ELR (cell line): ENCODE measurements at regions not wholly inside any gene's neighbourhood (a gene's known extent, or its start where the extent isn't known, plus 50 kb on each side); places are given as distances from the start of the nearest gene placed in this dataset.
"Not testable (repeated sequence)": the region's sequence is repeated elsewhere in the genome, so short reads cannot be mapped to it uniquely, and the experiment has no call there.

ENCODE experiments used
- DNase-seq: peaks from one replicate; pipeline ENCODE4 v3.0.0-alpha.2; 2015; ENCODE audit warnings: low read depth

DNA sequence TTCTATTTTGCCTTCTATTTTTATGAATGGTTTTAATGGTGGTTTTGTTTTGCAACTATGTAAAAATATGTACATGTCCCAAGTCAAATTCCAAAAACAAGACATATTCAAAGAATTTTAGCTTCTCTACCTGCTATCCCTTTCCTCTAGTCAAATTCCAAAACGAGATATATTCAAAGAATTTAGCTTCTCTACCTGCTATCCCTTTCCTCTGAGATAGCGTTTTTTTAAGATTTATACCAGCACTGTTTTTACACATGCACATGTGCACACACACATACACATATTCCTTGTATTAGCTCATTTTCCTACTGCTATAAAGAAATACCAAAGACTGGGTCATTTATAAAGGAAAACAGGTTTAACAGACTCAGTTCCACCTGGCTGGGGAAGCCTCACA lies 199.1 kb upstream of the ARL4C start:
- no peak for DNase-seq

- DNase-seq, result peak; percentile 87
Measured at GRCh38 chr2:234694244-234695013, 197.5 kb upstream of the ARL4C start.

DNA sequence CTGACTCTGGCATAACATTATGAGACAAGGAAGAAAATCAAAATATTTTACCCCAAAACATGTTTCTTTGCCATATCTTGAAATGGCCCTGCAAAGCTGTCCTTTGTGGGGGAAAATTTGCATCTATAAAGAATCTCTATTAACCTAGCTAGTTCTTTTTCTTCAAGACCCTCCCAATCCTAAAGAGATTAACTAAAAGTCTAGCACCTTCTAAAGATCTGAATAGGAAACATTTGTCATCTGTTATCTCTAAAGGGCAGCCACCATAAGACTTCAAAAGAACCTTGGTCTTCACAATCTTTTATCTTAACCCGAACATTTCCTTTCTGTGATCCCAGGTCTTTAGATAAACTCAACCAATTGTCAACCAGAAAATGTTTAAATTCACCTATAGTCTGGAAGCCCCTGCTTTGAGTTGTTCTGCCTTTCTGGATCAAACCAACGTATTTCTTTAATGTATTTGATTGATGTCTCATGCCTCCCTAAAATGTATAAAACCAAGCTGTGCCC lies 196.9 kb upstream of the ARL4C start:
- not testable (repeated sequence) for DNase-seq

- not testable (repeated sequence) for DNase-seq
Measured at GRCh38 chr2:234693191-234693590, 196.3 kb upstream of the ARL4C start.

- DNase-seq, result no peak
Measured at GRCh38 chr2:234691968-234692955, 195.4 kb upstream of the ARL4C start.

DNA sequence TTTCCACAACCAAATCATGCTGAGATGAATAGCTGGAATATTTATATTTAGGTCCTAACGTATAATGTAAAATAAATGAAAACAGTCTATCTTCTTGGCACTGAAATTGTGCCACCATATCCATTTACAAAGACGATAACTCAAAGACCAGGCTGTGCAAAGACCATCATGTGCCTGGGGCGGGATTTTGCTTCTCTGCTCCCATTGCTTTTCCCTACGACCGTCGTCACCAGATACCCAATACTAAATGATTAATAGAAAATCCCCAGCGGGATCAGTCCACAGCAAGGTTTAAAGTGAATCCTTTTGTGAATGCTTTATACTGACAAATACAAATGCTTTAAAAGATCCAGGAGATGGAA lies 194.3 kb upstream of the ARL4C start:
- no peak for DNase-seq

- DNase-seq, result no peak
Measured at GRCh38 chr2:234690569-234691213, 193.8 kb upstream of the ARL4C start.

- DNase-seq, result no peak
Measured at GRCh38 chr2:234689911-234690379, 193.1 kb upstream of the ARL4C start.

GRCh38 chr2:234687718-234688475 lies 191.0 kb upstream of the ARL4C start:
- no peak for DNase-seq

DNA sequence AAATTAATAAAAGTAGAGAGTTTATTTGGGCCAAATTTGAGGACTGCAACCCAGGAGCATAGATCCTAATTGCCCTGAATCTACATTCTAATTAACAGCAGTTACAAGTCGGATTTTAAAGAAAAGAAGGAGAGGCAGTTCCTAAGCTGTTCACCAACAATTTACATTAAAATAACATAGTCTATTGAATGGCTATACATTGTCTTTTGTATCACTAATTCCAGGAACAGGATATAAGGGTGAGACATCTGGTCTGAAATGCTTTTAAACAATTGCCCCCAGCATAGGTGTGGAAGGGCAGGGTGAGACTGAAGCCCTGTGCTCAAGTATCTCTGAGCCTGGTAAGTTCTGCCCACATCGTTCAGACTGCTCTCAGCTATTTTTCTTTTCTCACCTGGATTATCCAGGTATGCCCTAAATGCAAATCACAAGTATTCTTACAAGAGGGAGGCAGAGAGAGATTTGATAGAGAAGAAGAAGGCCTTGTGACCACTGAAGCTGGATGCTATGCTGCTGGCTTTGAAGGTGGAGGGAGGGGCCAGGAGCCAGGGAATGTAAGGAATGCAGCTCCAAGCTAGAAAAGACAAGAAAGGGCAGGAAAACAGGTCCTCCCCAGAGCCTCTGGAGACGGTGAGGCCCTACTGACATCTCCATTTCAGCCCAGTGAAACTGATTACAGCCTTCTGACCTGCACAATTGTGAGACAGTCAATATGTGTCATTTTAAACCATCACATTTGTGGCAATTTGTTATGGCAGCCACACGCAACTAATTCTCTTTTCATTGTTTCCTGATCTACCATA lies 189.4 kb upstream of the ARL4C start:
- peak; percentile 58 for DNase-seq

- no peak for DNase-seq
Measured at GRCh38 chr2:234684466-234684865, 187.6 kb upstream of the ARL4C start.

DNA sequence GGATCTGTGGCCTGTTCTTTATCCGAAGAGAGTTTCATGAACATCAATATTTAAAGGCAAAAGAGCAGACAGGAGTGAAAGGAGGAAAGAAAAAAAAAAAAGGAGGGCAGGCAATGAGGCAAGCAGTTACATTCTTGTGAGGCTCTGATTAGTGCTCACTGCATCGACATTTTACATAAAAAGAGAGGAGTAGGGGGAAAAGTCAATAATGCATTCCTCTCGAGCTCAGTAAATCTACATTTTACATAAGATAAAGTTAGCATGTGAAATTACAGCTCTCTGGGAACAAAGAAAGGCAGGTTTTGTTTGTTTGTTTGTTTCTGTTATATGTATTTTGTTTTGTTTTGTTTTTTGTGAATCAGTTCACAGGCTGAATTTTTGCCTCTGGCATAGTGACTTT lies 187.1 kb upstream of the ARL4C start:
- no peak for DNase-seq

DNA sequence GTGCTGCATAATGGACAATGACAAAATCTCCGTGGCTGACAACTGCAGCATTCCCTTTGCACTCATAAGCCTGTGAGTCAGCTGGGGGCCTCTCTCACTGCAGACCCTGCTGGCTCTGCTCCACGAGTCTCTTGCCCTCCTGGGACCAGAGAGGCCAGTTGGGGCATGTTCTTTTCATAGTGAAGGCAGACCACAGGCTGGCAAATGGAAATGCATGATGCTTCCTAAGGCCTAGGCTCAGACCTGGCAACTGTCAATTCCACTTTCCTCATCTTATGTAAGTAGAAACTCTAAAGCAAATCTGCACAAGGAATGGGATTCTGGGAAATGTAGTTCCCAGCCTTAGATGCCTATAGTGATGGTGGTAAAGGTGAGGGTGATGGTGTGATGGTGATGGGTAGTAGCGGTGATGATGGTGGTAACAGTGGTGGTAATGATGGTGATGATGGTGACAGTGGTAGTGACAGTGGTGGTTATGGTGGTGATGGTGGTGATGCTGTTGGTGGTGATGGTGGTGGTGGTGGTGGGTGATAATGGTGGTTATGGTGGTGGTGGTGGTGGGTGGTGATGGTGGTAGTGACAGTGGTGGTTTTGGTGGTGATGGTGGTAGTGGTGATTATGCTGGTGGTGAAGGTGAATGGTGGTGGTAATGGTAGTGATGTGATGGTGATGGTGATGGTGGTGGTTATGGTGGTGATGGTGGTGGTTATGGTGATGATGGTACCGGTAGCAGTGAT lies 185.8 kb upstream of the ARL4C start:
- DNase-seq, result peak; percentile 64

DNA sequence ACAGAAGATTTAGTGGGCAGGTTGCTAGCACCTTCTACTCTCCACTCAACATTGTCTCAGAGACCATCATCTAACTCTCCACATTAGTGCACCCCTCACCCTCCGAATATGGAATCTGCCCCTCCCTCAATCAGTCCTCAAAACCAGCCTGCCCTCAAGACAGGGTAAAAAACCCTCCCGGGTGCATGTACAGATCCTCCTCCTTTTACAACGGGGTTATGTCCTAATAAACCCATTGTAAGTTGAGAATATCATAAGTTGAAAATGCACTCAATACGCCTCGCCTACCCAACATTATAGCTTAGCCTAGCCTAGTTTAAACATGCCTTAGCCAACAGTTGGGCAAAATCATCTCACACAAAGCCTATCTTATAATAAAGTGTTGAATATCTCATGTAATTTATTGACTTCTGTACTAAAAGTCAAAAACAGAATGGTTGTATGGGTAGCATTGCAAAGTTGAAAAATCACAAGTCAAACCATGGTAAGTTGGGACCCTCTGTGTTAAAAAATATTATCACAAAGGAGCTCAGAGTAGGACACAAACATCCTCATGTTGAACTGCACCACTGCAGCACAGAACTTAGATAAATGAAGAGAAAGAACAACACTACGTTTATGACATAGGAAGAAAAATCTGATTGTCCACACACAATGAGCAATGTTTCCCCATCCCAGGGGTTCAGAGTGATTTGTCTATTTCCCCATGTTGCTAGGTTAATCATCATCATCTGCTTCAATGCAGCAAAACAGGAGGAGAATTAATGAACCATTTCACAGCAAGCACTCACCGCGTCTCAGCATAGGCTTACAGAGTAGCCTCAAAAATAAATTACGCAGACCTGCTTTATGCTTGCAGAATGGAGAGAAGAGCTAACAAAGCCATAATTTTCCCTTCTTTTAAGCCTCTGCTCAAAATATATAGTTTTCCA lies 184.1 kb upstream of the ARL4C start:
- DNase-seq, result no peak

DNA sequence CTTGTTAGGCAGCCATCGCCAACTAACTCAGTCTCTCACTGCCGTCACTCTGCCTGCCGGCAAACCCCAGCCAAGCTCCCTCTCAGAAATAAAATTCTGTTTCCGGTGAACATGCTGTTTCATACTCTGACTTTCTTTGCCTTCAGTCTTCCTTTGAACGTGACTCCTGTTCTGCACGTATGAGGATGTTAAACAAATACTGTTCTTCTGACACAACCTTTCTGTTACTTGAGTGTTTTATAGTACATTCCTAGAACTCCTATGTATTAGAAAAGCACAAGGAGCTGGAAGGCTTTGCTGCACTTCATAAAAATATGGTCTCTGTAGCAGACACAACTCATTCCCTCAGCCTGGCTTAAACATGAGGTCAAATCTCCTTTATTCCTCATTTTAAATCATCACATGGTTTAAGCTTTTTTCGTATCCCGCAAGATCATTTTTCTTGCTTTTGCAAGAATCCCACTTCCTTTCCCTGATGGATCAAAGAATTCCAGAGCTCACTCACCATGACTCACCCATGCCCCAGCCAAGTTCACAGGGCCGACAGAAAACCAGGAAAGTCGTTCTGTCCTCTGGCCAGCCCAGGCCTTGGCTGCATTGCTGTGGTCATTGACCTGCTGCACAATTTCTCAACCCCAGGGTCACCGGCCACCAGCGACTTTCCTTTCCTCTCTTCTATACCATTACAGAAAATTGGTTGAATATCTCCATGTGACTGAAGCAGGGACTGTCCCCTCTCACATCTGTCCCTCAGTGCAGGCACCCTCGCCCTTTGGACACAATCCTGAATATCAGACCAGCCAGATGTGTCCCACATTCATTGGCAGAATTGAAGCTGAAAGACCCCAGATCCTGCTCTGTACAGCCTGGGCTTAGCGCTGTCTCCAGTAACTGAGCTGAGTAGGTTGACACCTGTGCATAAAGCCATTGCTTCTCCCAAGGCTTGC lies 183.1 kb upstream of the ARL4C start:
- DNase-seq, result peak; percentile 98

DNA sequence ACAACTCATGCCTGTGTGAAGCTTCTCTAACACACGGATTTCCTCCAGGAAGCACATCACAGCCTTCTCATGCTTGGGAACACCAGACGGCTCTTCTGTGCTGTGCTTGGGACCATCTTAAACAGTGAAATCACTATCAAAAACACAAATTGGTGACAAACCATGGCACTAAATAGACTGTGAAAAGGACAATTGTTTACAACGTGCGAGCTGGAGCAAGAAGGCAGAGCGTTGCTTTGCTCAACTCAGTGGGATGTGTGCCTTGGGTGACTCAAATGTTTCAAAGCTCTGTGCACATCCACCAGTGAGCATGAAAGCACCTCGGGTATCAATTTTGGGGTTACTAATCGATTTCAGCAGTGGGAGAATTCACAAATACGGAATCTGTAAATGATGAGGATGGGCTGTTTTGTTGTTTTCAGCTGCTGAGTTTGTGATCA lies 182.4 kb upstream of the ARL4C start:
- DNase-seq, result peak; percentile 67

DNA sequence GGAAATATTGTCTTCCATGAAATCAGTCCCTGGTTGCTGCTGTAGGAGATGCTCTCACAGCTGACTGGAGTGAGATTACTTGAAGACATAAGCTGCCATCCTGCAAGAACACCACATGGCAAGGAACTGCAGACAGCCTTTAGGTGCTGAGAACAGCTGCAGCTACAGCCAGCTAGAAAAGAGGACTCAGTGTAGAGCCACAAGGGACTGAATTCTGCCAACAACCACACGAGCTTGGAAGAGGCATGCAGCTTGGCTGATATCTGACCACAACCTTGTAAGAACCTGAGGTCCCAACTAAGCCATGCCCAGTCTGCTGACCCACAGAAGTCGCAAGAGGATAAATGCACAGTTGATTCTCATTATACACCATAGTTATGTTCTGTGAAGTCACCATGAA lies 181.8 kb upstream of the ARL4C start:
- DNase-seq, result peak; percentile 34
